Left lung (tissue), 4 donors: ENCODE measurements at regions not wholly inside any gene's neighbourhood (a gene's known extent, or its start where the extent isn't known, plus 50 kb on each side); places are given as distances from the start of the nearest gene placed in this dataset.

Experiments used
- ATAC-seq: fragments of 200-7000 bp; cut with Tn5 transposase; one replicate; pipeline ENCODE4 v1.9.1; 2020; ENCODE audit warnings: moderate library complexity
- DNase-seq, 4 donors: peaks; one replicate each; pipeline ENCODE4 v3.0.0-alpha.2; 2013 to 2020
- H3K27ac ChIP-seq, 2 donors: fragments of 200-600 bp; sonication (generic) in 1 of 2; one replicate each; pipeline versions ENCODE4 v1.5.0 to v1.8.0; 2020 to 2021
- H3K27me3 ChIP-seq, 2 donors: fragments of 200-600 bp; sonication (generic) in 1 of 2; one replicate each; pipeline versions ENCODE4 v1.5.0 to v1.8.0; 2020 to 2021
- H3K36me3 ChIP-seq, 2 donors: fragments of 200-600 bp; sonication (generic) in 1 of 2; one replicate each; pipeline versions ENCODE4 v1.5.0 to v1.8.0; 2020 to 2021
- H3K4me1 ChIP-seq, 2 donors: fragments of 200-600 bp; one replicate each; pipeline ENCODE4 v1.8.0; 2021
- H3K4me3 ChIP-seq, 2 donors: fragments of 200-600 bp; sonication (generic) in 1 of 2; one replicate each; pipeline versions ENCODE4 v1.5.0 to v1.8.0; 2020 to 2021; ENCODE audit warnings: mild to moderate bottlenecking in 1 of 2
- H3K9me3 ChIP-seq, 2 donors: fragments of 200-600 bp; sonication (generic) in 1 of 2; one replicate each; pipeline versions ENCODE4 v1.5.0 to v1.8.0; 2020 to 2021
- CTCF ChIP-seq, 2 donors: fragments of 200-600 bp; sonication (generic) in 1 of 2; IDR thresholded peaks; one replicate each; pipeline versions ENCODE4 v1.5.0 to v1.8.0; 2021; ENCODE audit warnings: antibody characterized with exemption in 2 of 2
- intact Hi-C, 2 donors: fragments of 100-400 bp; cut with DNase I; formaldehyde crosslinking; loops; one replicate each; pipeline versions ENCODE4 v1.11.2 to v1.14.2; 2022
- donor health status: DM: no; HTN: yes; CAD: no.
- donor health status: DM: no; HTN: no; CAD: no.

GRCh38 chr20:57844626-57845596, 135.1 kb upstream of the PMEPA1 start:
- intact Hi-C loops = no loop called here
- Histone ChIP-seq H3K4me3 (no peak overlapping the region), H3K27ac (no peak overlapping the region), H3K9me3 (no peaks in the 10 kb centered on the region), H3K4me1 (no peaks in the 10 kb centered on the region), H3K27me3 (no peaks in the 10 kb centered on the region), H3K36me3 (no peaks in the 10 kb centered on the region)
- DNase-seq (no peak), ATAC-seq (no peak)
- no peak for TF ChIP-seq CTCF (IDR thresholded peaks at IDR 0.05)

GRCh38 chr20:57843941-57844625, 134.3 kb upstream of the PMEPA1 start:
- Histone ChIP-seq H3K36me3 (no peaks in the 10 kb centered on the region), H3K9me3 (no peaks in the 10 kb centered on the region), H3K4me1 (no peaks in the 10 kb centered on the region), H3K4me3 (no peak overlapping the region), H3K27ac (no peak overlapping the region), H3K27me3 (no peaks in the 10 kb centered on the region)
- TF ChIP-seq CTCF (IDR thresholded peaks at IDR 0.05) = no peak
- intact Hi-C loops = no loop called here
- ATAC-seq = no peak
- DNase-seq = no peak

GRCh38 chr20:57842720-57843119, 132.9 kb upstream of the PMEPA1 start:
- no peaks in the 10 kb centered on the region for H3K4me1 ChIP-seq
- no peak for TF ChIP-seq CTCF (IDR thresholded peaks at IDR 0.05)
- ATAC-seq = no peak

GRCh38 chr20:57841297-57841866, 131.6 kb upstream of the PMEPA1 start:
- H3K4me1 ChIP-seq = no peaks in the 10 kb centered on the region
- H3K27ac ChIP-seq = no peak overlapping the region
- H3K36me3 ChIP-seq = no peaks in the 10 kb centered on the region
- H3K9me3 ChIP-seq = no peaks in the 10 kb centered on the region
- intact Hi-C loops = no loop called here
- TF ChIP-seq CTCF (IDR thresholded peaks at IDR 0.05) = no peak
- H3K27me3 ChIP-seq = no peaks in the 10 kb centered on the region
- H3K4me3 ChIP-seq = no peak overlapping the region
- ATAC-seq = no peak
- no peak for DNase-seq

More at GRCh38 chr20:57842720-57843119, 132.9 kb upstream of the PMEPA1 start:
- intact Hi-C loops = no loop called here
- H3K9me3 ChIP-seq = no peaks in the 10 kb centered on the region
- H3K27ac ChIP-seq = no peak overlapping the region
- no peak overlapping the region for H3K4me3 ChIP-seq
- H3K27me3 ChIP-seq = no peaks in the 10 kb centered on the region
- DNase-seq = no peak
- no peaks in the 10 kb centered on the region for H3K36me3 ChIP-seq
